K562 (cell line): ENCODE measurements at regions not wholly inside any gene's neighbourhood (a gene's known extent, or its start where the extent isn't known, plus 50 kb on each side); places are given as distances from the start of the nearest gene placed in this dataset.

Source experiments
- ATAC-seq: fragments of 200-7000 bp; cut with Tn5 transposase; 3 replicates; pipeline ENCODE4 v1.9.1; 2020; ENCODE audit warnings: moderate library complexity
- BruUV-seq: library from RNA; stranded (reverse); fragments of 400-500 nt; replicated peaks from 2 replicates; lab custom pipeline; 2021; lab: Mats Ljungman, UMichigan
- CTCF ChIA-PET: fragments of 300-600 bp; formaldehyde crosslinking; extraction: SDS; loops from one replicate; lab custom pipeline; 2021; ENCODE audit warnings: low intra/inter-chr PET ratio; lab: Yijun Ruan, JAX
- POLR2A ChIA-PET: fragments of 300-600, 350-650 bp; sonication (Branson Sonifier 250); formaldehyde crosslinking; extraction: SDS; loops from one replicate; lab custom pipeline; 2021; ENCODE audit warnings: antibody characterized with exemption, inconsistent platforms; lab: Yijun Ruan, JAX
- DNase-seq, 4 experiments: peaks; one replicate each; pipeline versions ENCODE4 v3.0.0 to v3.0.0-alpha.2; 2011 to 2018; ENCODE audit warnings: low spot score in 3 of 4, mixed read lengths in 3 of 4; ENCODE audit errors: extremely low read depth in 1 of 4
- FAIRE-seq: peaks from 2 replicates; lab custom pipeline; 2011; peaks lifted over from hg19 to GRCh38; lab: Jason Lieb, UNC
- H2AFZ ChIP-seq: 2 replicates; pipeline ENCODE4 v1.6.0; 2011; ENCODE audit warnings: low read depth, low read length, control low read depth, inconsistent platforms
- H3K27ac ChIP-seq: fragments of 200-600 bp; 3 replicates; pipeline ENCODE4 v1.8.0; 2011; ENCODE audit warnings: low read depth, mild to moderate bottlenecking, control low read depth, inconsistent platforms, low read length, moderate library complexity, mixed read lengths; ENCODE audit errors: extremely low read depth
- H3K27me3 ChIP-seq, 2 experiments: fragments of 300-600 bp in 1 of 2; 2 replicates in 1 of 2; 3 replicates in 1 of 2; pipeline versions ENCODE4 v1.6.0 to v1.8.0; 2011; ENCODE audit warnings: inconsistent platforms in 2 of 2, low read length in 2 of 2, mild to moderate bottlenecking in 1 of 2, mixed read lengths in 1 of 2, moderate library complexity in 1 of 2; ENCODE audit not compliant: control insufficient read depth in 2 of 2, insufficient read depth in 2 of 2
- H3K36me3 ChIP-seq: fragments of 300-600 bp; 3 replicates; pipeline ENCODE4 v1.8.0; 2011; ENCODE audit warnings: mild to moderate bottlenecking, low read length, inconsistent platforms; ENCODE audit not compliant: control insufficient read depth, insufficient read depth
- H3K4me1 ChIP-seq, 2 experiments: fragments of 200-600 bp in 1 of 2; replicated peaks in 1 of 2; 2 replicates in 1 of 2; 3 replicates in 1 of 2; pipeline versions ENCODE4 v1.5.1 to v1.8.0; 2011; ENCODE audit warnings: inconsistent platforms in 2 of 2, low read length in 2 of 2, mild to moderate bottlenecking in 1 of 2, mixed read lengths in 1 of 2, moderate library complexity in 1 of 2; ENCODE audit not compliant: control insufficient read depth in 2 of 2, insufficient read depth in 2 of 2
- H3K4me2 ChIP-seq: 2 replicates; pipeline ENCODE4 v1.6.1; 2011; ENCODE audit warnings: low read length, control low read depth, inconsistent platforms, mixed read lengths; ENCODE audit not compliant: insufficient read depth
- H3K4me3 ChIP-seq: fragments of 200-600 bp; sonication (generic), shearing (Covaris generic); 2 replicates; pipeline ENCODE4 v1.5.1; 2016; ENCODE audit warnings: control low read depth, inconsistent platforms
- H3K79me2 ChIP-seq: fragments of 200-600 bp; 3 replicates; pipeline ENCODE4 v1.8.0; 2011; ENCODE audit warnings: low read length, inconsistent platforms; ENCODE audit not compliant: control insufficient read depth, insufficient read depth
- H3K9ac ChIP-seq, 2 experiments: 2 replicates each; pipeline versions ENCODE4 v1.6.0 to v1.6.1; 2011; ENCODE audit warnings: low read depth in 2 of 2, low read length in 2 of 2, control low read depth in 1 of 2, inconsistent platforms in 1 of 2, mild to moderate bottlenecking in 1 of 2, mixed read lengths in 1 of 2; ENCODE audit not compliant: insufficient read depth in 1 of 2
- H3K9me1 ChIP-seq: one replicate; pipeline ENCODE4 v1.6.0; 2011; ENCODE audit warnings: inconsistent platforms, mild to moderate bottlenecking, low read length, moderate library complexity; ENCODE audit not compliant: control insufficient read depth, insufficient read depth
- H3K9me3 ChIP-seq: replicated peaks from 2 replicates; pipeline ENCODE4 v1.5.1; 2011; ENCODE audit warnings: low read depth, low read length, inconsistent platforms; ENCODE audit not compliant: control insufficient read depth, insufficient read depth
- H4K20me1 ChIP-seq: replicated peaks from 2 replicates; pipeline ENCODE4 v1.6.1; 2011; ENCODE audit warnings: low read length, inconsistent platforms, mixed read lengths; ENCODE audit not compliant: control insufficient read depth, insufficient read depth
- ATF3 ChIP-seq, 2 experiments: fragments of 450-650 bp in 1 of 2; sonication (generic) in 1 of 2; formaldehyde crosslinking in 1 of 2; IDR thresholded peaks in 1 of 2; conservative IDR thresholded peaks in 1 of 2; 2 replicates each; pipeline versions ENCODE4 v1.6.1 to v1.8.1; 2016 to 2023; ENCODE audit warnings: mild to moderate bottlenecking in 2 of 2, moderate library complexity in 2 of 2, inconsistent platforms in 1 of 2, missing genetic modification reagents in 1 of 2
- CBFA2T2 ChIP-seq: fragments of 450-650 bp; conservative IDR thresholded peaks from 2 replicates; pipeline ENCODE4 v1.6.1; 2017; ENCODE audit warnings: mild to moderate bottlenecking
- DMBX1 ChIP-seq: fragments of 250-450 bp; sonication (Bioruptor Pico); IDR thresholded peaks from 2 replicates; pipeline ENCODE4 v1.8.0; 2022; ENCODE audit warnings: inconsistent platforms, mild to moderate bottlenecking, moderate library complexity, borderline replicate concordance
- FOXK2 ChIP-seq, 2 experiments: fragments of 450-650 bp; IDR thresholded peaks in 1 of 2; conservative IDR thresholded peaks in 1 of 2; 2 replicates each; pipeline ENCODE4 v1.6.1; 2016; ENCODE audit warnings: low read depth in 2 of 2, mild to moderate bottlenecking in 1 of 2
- HDAC6 ChIP-seq: IDR thresholded peaks from 2 replicates; pipeline ENCODE4 v1.6.1; 2012; ENCODE audit warnings: low read depth, mild to moderate bottlenecking, control low read depth, inconsistent platforms, low read length, moderate library complexity
- HEY1 ChIP-seq: fragments of 250-450 bp; sonication (Bioruptor Pico); IDR thresholded peaks from 2 replicates; pipeline ENCODE4 v1.5.0; 2020; ENCODE audit warnings: mild to moderate bottlenecking, moderate library complexity, borderline replicate concordance
- MAFF ChIP-seq: IDR thresholded peaks from 2 replicates; pipeline ENCODE4 v1.6.1; 2012; ENCODE audit warnings: low read length, improper control_type of control experiment
- MIER1 ChIP-seq: fragments of 450-650 bp; IDR thresholded peaks from 2 replicates; pipeline ENCODE4 v1.6.1; 2016; ENCODE audit warnings: antibody characterized with exemption, mild to moderate bottlenecking, low read depth
- NCOA2 ChIP-seq, 2 experiments: fragments of 450-650 bp; IDR thresholded peaks; 2 replicates each; pipeline ENCODE4 v1.6.1; 2018; ENCODE audit warnings: mild to moderate bottlenecking in 2 of 2, moderate library complexity in 1 of 2; ENCODE audit not compliant: partially characterized antibody in 2 of 2
- POLR2B ChIP-seq: fragments of 450-650 bp; IDR thresholded peaks from 2 replicates; pipeline ENCODE4 v1.6.1; 2018; ENCODE audit warnings: low read depth; ENCODE audit not compliant: partially characterized antibody
- PRMT5 ChIP-seq: sonication (generic); formaldehyde crosslinking; IDR thresholded peaks from 2 replicates; pipeline ENCODE4 v1.5.0; 2020; ENCODE audit warnings: missing genetic modification reagents
- PURB ChIP-seq: sonication (generic); formaldehyde crosslinking; IDR thresholded peaks from 2 replicates; pipeline ENCODE4 v1.9.0; 2021; ENCODE audit warnings: low read depth, mild to moderate bottlenecking, missing genetic modification reagents
- SLC30A9 ChIP-seq: fragments of 250-450 bp; sonication (Bioruptor Pico); IDR thresholded peaks from 2 replicates; pipeline ENCODE4 v1.8.0; 2022; ENCODE audit warnings: mild to moderate bottlenecking, moderate library complexity
- XRCC5 ChIP-seq: fragments of 200-400 bp; formaldehyde crosslinking; IDR thresholded peaks from 2 replicates; pipeline ENCODE4 v1.6.1; 2017; ENCODE audit warnings: low read depth, mild to moderate bottlenecking, low read length
- ZNF212 ChIP-seq: fragments of 450-650 bp; formaldehyde crosslinking; IDR thresholded peaks from 2 replicates; pipeline ENCODE4 v1.4.0; 2020; ENCODE audit warnings: mild to moderate bottlenecking
- ZNF274 ChIP-seq: IDR thresholded peaks from 2 replicates; pipeline ENCODE4 v1.6.1; 2011; ENCODE audit warnings: low read depth, mild to moderate bottlenecking, low read length, moderate library complexity, borderline replicate concordance
- ZNF512 ChIP-seq: IDR thresholded peaks from 2 replicates; pipeline ENCODE4 v1.6.1; 2016; ENCODE audit warnings: missing genetic modification characterization, missing compliant biosample characterization
- in situ Hi-C: fragments of 300-500 bp; cut with MboI; formaldehyde crosslinking; loops from 4 replicates; pipeline ENCODE4 v1.15.0; 2018; ENCODE audit warnings: inconsistent platforms, mixed read lengths
- intact Hi-C: fragments of 100-400 bp; cut with micrococcal nuclease; formaldehyde crosslinking; loops from 2 replicates; pipeline ENCODE4 v1.14.2; 2022

GRCh38 chr2:180653481-180653880 is 326.9 kb upstream of the UBE2E3 start (continued):
- no peak for TF ChIP-seq ZNF212
- TF ChIP-seq FOXK2 (conservative IDR thresholded peaks at IDR 0.05 in 1 of 2, IDR thresholded peaks at IDR 0.05 in 1 of 2; ENCODE audit: low read depth in 2 of 2): no peak
- no peak for TF ChIP-seq NCOA2 (IDR thresholded peaks at IDR 0.05; ENCODE audit: partially characterized antibody in 2 of 2)
- no peak for TF ChIP-seq POLR2B
- no peak for TF ChIP-seq SLC30A9 (CRISPR knock-in tag)
- TF ChIP-seq PRMT5: no peak
- TF ChIP-seq PURB (CRISPR knock-in tag): no peak

- intact Hi-C loops: no loop called here
- H3K9ac ChIP-seq: no peak overlapping the region
- no peak for DNase-seq
- H3K27ac ChIP-seq: no peak overlapping the region
- TF ChIP-seq ZNF512 (no peak), MIER1 (no peak), ATF3 (IDR thresholded peaks at IDR 0.05) (no peak), ATF3 (CRISPR knock-in tag; conservative IDR thresholded peaks at IDR 0.05) (no peak), ZNF274 (no peak), HEY1 (CRISPR knock-in tag) (no peak), XRCC5 (no peak), MAFF (no peak), CBFA2T2 (no peak), HDAC6 (no peak), DMBX1 (no peak)
- no peaks in the 10 kb centered on the region; the same call in 1 of the 2 replicates for H3K9me3 ChIP-seq
- H3K4me3 ChIP-seq: no peak overlapping the region
- H3K27me3 ChIP-seq: no peaks in the 10 kb centered on the region
- POLR2A ChIA-PET: no interaction called here
- H3K79me2 ChIP-seq: no peaks in the 10 kb centered on the region
- no peaks in the 10 kb centered on the region for H3K9me1 ChIP-seq
- no peaks in the 10 kb centered on the region for H3K36me3 ChIP-seq
- H3K4me1 ChIP-seq: no peaks in the 10 kb centered on the region
- H2AFZ ChIP-seq: no peak overlapping the region
- CTCF ChIA-PET: no interaction called here
- H4K20me1 ChIP-seq: no peaks in the 10 kb centered on the region
- BruUV-seq: no TSS peak
- H3K4me2 ChIP-seq: no peak overlapping the region
- in situ Hi-C loops: no loop called here
- no peak for ATAC-seq
- no peak for FAIRE-seq
Measured at GRCh38 chr2:180652794-180653193, 327.6 kb upstream of the UBE2E3 start.
